HEK293 (cell line): ENCODE measurements at regions not wholly inside any gene's neighbourhood (a gene's known extent, or its start where the extent isn't known, plus 50 kb on each side); places are given as distances from the start of the nearest gene placed in this dataset.

ENCODE experiments used
- CTCF ChIA-PET: fragments of 350-600 bp; formaldehyde crosslinking; extraction: SDS; loops from one replicate; lab custom pipeline; 2021; ENCODE audit warnings: antibody characterized with exemption; lab: Yijun Ruan, JAX
- POLR2A ChIA-PET: fragments of 300-600 bp; formaldehyde crosslinking; extraction: SDS; loops from one replicate; lab custom pipeline; 2020; ENCODE audit warnings: antibody characterized with exemption, inconsistent platforms; lab: Yijun Ruan, JAX
- H3K27ac ChIP-seq: fragments of 200-500 bp; sonication (Bioruptor generic); 2 replicates; pipeline ENCODE4 v1.5.1; 2014; ENCODE audit warnings: low read depth, low read length, control low read depth, inconsistent platforms; ENCODE audit errors: extremely low read depth
- H3K36me3 ChIP-seq, 2 experiments: fragments of 200-500 bp in 1 of 2; sonication (Bioruptor generic) in 1 of 2; 1 replicate in 1 of 2; 2 replicates in 1 of 2; pipeline ENCODE4 v1.5.1; 2014 to 2017; ENCODE audit warnings: inconsistent platforms in 2 of 2, low read length in 2 of 2; ENCODE audit not compliant: control insufficient read depth in 2 of 2, insufficient read depth in 1 of 2
- H3K4me1 ChIP-seq: fragments of 200-500 bp; sonication (Bioruptor generic); 2 replicates; pipeline ENCODE4 v1.5.1; 2014; ENCODE audit warnings: mild to moderate bottlenecking, low read length, inconsistent platforms; ENCODE audit not compliant: control insufficient read depth, insufficient read depth
- H3K4me3 ChIP-seq: 2 replicates; pipeline ENCODE4 v1.5.1; 2011; ENCODE audit warnings: low read depth, mild to moderate bottlenecking, control low read depth, low read length, moderate library complexity
- H3K9me3 ChIP-seq: fragments of 200-500 bp; sonication (Bioruptor generic); 2 replicates; pipeline ENCODE4 v1.5.1; 2014; ENCODE audit warnings: low read depth, low read length, inconsistent platforms; ENCODE audit not compliant: control insufficient read depth, insufficient read depth
- BCL11B ChIP-seq: fragments of 450-650 bp; formaldehyde crosslinking; IDR thresholded peaks from 2 replicates; pipeline ENCODE4 v1.5.1; 2016; ENCODE audit warnings: low read depth, missing biosample characterization, missing genetic modification characterization
- GLI2 ChIP-seq: fragments of 450-650 bp; formaldehyde crosslinking; IDR thresholded peaks from 2 replicates; pipeline ENCODE4; 2017; ENCODE audit warnings: missing biosample characterization, missing genetic modification characterization, low read depth, borderline replicate concordance
- OVOL3 ChIP-seq: fragments of 450-650 bp; formaldehyde crosslinking; IDR thresholded peaks from 2 replicates; pipeline ENCODE4 v1.5.1; 2016; ENCODE audit warnings: missing biosample characterization, missing genetic modification characterization
- PRDM4 ChIP-seq: fragments of 450-650 bp; formaldehyde crosslinking; IDR thresholded peaks from 2 replicates; pipeline ENCODE4 v1.5.1; 2017; ENCODE audit warnings: missing biosample characterization, missing genetic modification characterization
- ZBTB48 ChIP-seq: fragments of 450-650 bp; formaldehyde crosslinking; IDR thresholded peaks from 2 replicates; pipeline ENCODE4 v1.5.1; 2016; ENCODE audit warnings: missing biosample characterization, missing genetic modification characterization
- ZBTB8A ChIP-seq: fragments of 450-650 bp; formaldehyde crosslinking; IDR thresholded peaks from 2 replicates; pipeline ENCODE4 v1.5.1; 2016; ENCODE audit warnings: missing biosample characterization, missing genetic modification characterization
- ZEB2 ChIP-seq: fragments of 450-650 bp; formaldehyde crosslinking; IDR thresholded peaks from 2 replicates; pipeline ENCODE4 v1.5.1; 2016; ENCODE audit warnings: missing biosample characterization, missing genetic modification characterization
- ZFHX2 ChIP-seq: fragments of 450-650 bp; formaldehyde crosslinking; conservative IDR thresholded peaks from 2 replicates; pipeline ENCODE4 v1.5.1; 2016; ENCODE audit warnings: missing biosample characterization, missing genetic modification characterization
- ZFP41 ChIP-seq: fragments of 450-650 bp; formaldehyde crosslinking; IDR thresholded peaks from 2 replicates; pipeline ENCODE4 v1.5.1; 2016; ENCODE audit warnings: missing biosample characterization, missing genetic modification characterization, borderline replicate concordance
- ZNF114 ChIP-seq: fragments of 450-650 bp; formaldehyde crosslinking; IDR thresholded peaks from 2 replicates; pipeline ENCODE4 v1.5.0; 2017; ENCODE audit warnings: missing biosample characterization, missing genetic modification characterization
- ZNF2 ChIP-seq: fragments of 450-650 bp; formaldehyde crosslinking; IDR thresholded peaks from 2 replicates; pipeline ENCODE4 v1.5.1; 2016; ENCODE audit warnings: missing biosample characterization, missing genetic modification characterization
- ZNF302 ChIP-seq: fragments of 450-650 bp; formaldehyde crosslinking; IDR thresholded peaks from 2 replicates; pipeline ENCODE4 v1.5.1; 2016; ENCODE audit warnings: missing biosample characterization, missing genetic modification characterization, low read depth
- ZNF324 ChIP-seq: fragments of 450-650 bp; formaldehyde crosslinking; IDR thresholded peaks from 2 replicates; pipeline ENCODE4 v1.5.1; 2016; ENCODE audit warnings: missing biosample characterization, missing genetic modification characterization
- ZNF426 ChIP-seq: fragments of 450-650 bp; formaldehyde crosslinking; IDR thresholded peaks from 2 replicates; pipeline ENCODE4 v1.5.1; 2017; ENCODE audit warnings: missing biosample characterization, missing genetic modification characterization, mild to moderate bottlenecking, inconsistent platforms, moderate library complexity
- ZNF473 ChIP-seq: fragments of 450-650 bp; formaldehyde crosslinking; IDR thresholded peaks from 2 replicates; pipeline ENCODE4 v1.5.1; 2017; ENCODE audit warnings: missing biosample characterization, missing genetic modification characterization
- ZNF664 ChIP-seq: fragments of 450-650 bp; formaldehyde crosslinking; IDR thresholded peaks from 2 replicates; pipeline ENCODE4 v1.5.1; 2016; ENCODE audit warnings: missing biosample characterization, missing genetic modification characterization
- ZNF677 ChIP-seq: fragments of 450-650 bp; IDR thresholded peaks from 2 replicates; pipeline ENCODE4 v1.5.0; 2018; ENCODE audit warnings: missing biosample characterization, mild to moderate bottlenecking, missing genetic modification characterization, moderate library complexity
- ZNF701 ChIP-seq: fragments of 450-650 bp; formaldehyde crosslinking; IDR thresholded peaks from 2 replicates; pipeline ENCODE4 v1.5.1; 2016; ENCODE audit warnings: missing biosample characterization, missing genetic modification characterization
- TF ChIP-seq, protein P1 (sequence below): fragments of 450-650 bp; formaldehyde crosslinking; IDR thresholded peaks from 2 replicates; pipeline ENCODE4 v1.5.1; 2016; ENCODE audit warnings: missing biosample characterization, missing genetic modification characterization
- TF ChIP-seq, protein P2 (sequence below): fragments of 450-650 bp; formaldehyde crosslinking; IDR thresholded peaks from 2 replicates; pipeline ENCODE4 v1.5.1; 2016; ENCODE audit warnings: missing biosample characterization, missing genetic modification characterization
- TF ChIP-seq, protein P3 (sequence below): fragments of 450-650 bp; formaldehyde crosslinking; optimal IDR thresholded peaks from 2 replicates; pipeline ENCODE3; 2016; ENCODE audit warnings: missing biosample characterization, mild to moderate bottlenecking, missing genetic modification characterization

GRCh38 chr6:27812078-27812804 is 100.0 kb downstream of the OR2B2 start:
- Histone ChIP-seq H3K4me3 (no peak overlapping the region), H3K27ac (no peak overlapping the region)
- CTCF ChIA-PET = interaction anchor here (0.5 to 2.0 kb wide), 4 partner anchors 24 to 85 kb away, joined by 3 to 8 read pairs (median 5); a partner anchor contains a TSS

GRCh38 chr6:27811451-27811772 is 100.8 kb downstream of the OR2B2 start:
- TF ChIP-seq ZNF701 (tag by site-specific recombination) (no peak), ZNF473 (tag by site-specific recombination) (no peak), ZNF426 (tag by site-specific recombination) (no peak), ZNF324 (tag by site-specific recombination) (no peak), GLI2 (tag by site-specific recombination) (no peak), ZBTB8A (no peak), BCL11B (tag by site-specific recombination) (no peak), ZFHX2 (tag by site-specific recombination) (no peak), ZNF664 (tag by site-specific recombination) (no peak), ZFP41 (tag by site-specific recombination) (no peak)
- TF ChIP-seq, protein P1, sequence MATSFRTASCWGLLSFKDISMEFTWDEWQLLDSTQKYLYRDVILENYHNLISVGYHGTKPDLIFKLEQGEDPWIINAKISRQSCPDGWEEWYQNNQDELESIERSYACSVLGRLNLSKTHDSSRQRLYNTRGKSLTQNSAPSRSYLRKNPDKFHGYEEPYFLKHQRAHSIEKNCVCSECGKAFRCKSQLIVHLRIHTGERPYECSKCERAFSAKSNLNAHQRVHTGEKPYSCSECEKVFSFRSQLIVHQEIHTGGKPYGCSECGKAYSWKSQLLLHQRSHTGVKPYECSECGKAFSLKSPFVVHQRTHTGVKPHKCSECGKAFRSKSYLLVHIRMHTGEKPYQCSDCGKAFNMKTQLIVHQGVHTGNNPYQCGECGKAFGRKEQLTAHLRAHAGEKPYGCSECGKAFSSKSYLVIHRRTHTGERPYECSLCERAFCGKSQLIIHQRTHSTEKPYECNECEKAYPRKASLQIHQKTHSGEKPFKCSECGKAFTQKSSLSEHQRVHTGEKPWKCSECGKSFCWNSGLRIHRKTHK (tag by site-specific recombination) = no peak
- H3K27ac ChIP-seq = no peak overlapping the region
- ChIA-PET CTCF (interaction anchor here (0.6 to 2.0 kb wide), 5 partner anchors 24 to 839 kb away, joined by 3 to 8 read pairs (median 7); no protein-coding TSS in a partner anchor), POLR2A (interaction anchor here (1.2 to 7.5 kb wide), 7 partner anchors 12 to 678 kb away, joined by 4 to 220 read pairs (median 77); a partner anchor contains a TSS)
- no peaks in the 10 kb centered on the region for H3K9me3 ChIP-seq
- no peaks in the 10 kb centered on the region for H3K36me3 ChIP-seq
- H3K4me3 ChIP-seq = peak overlapping the region; percentile 87; the same call in 1 of the 2 replicates
- peaks cover 5% of the 10 kb centered on the region; the same call in 1 of the 2 replicates for H3K4me1 ChIP-seq

More at GRCh38 chr6:27812078-27812804, 100.0 kb downstream of the OR2B2 start:
- TF ChIP-seq, protein P2, sequence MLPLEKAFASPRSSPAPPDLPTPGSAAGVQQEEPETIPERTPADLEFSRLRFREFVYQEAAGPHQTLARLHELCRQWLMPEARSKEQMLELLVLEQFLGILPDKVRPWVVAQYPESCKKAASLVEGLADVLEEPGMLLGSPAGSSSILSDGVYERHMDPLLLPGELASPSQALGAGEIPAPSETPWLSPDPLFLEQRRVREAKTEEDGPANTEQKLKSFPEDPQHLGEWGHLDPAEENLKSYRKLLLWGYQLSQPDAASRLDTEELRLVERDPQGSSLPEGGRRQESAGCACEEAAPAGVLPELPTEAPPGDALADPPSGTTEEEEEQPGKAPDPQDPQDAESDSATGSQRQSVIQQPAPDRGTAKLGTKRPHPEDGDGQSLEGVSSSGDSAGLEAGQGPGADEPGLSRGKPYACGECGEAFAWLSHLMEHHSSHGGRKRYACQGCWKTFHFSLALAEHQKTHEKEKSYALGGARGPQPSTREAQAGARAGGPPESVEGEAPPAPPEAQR (tag by site-specific recombination) = no peak
- no peak for TF ChIP-seq ZNF2 (tag by site-specific recombination)
- no peak for TF ChIP-seq OVOL3 (tag by site-specific recombination)
- TF ChIP-seq ZNF677 (tag by site-specific recombination) = no peak
- TF ChIP-seq PRDM4 = no peak
- TF ChIP-seq ZEB2 = no peak
- TF ChIP-seq ZNF302 = no peak
- TF ChIP-seq ZBTB48 (tag by site-specific recombination) = no peak
- TF ChIP-seq ZNF114 = no peak
- TF ChIP-seq, protein P3, sequence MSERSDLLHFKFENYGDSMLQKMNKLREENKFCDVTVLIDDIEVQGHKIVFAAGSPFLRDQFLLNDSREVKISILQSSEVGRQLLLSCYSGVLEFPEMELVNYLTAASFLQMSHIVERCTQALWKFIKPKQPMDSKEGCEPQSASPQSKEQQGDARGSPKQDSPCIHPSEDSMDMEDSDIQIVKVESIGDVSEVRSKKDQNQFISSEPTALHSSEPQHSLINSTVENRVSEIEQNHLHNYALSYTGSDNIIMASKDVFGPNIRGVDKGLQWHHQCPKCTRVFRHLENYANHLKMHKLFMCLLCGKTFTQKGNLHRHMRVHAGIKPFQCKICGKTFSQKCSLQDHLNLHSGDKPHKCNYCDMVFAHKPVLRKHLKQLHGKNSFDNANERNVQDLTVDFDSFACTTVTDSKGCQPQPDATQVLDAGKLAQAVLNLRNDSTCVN = no peak
- Histone ChIP-seq H3K36me3 (no peaks in the 10 kb centered on the region), H3K9me3 (no peaks in the 10 kb centered on the region), H3K4me1 (peaks cover 5% of the 10 kb centered on the region; the same call in 1 of the 2 replicates)
- POLR2A ChIA-PET = interaction anchor here (1.2 to 7.5 kb wide), 7 partner anchors 11 to 679 kb away, joined by 4 to 220 read pairs (median 77); a partner anchor contains a TSS
